Gastroesophageal sphincter (tissue), 4 donors: ENCODE measurements at regions not wholly inside any gene's neighbourhood (a gene's known extent, or its start where the extent isn't known, plus 50 kb on each side); places are given as distances from the start of the nearest gene placed in this dataset.
"Not testable (repeated sequence)": the region's sequence is repeated elsewhere in the genome, so short reads cannot be mapped to it uniquely, and the experiment has no call there.

Experiments
- ATAC-seq: fragments of 150-250 bp; one replicate; pipeline ENCODE4 v1.9.1; 2016; ENCODE audit warnings: mild to moderate bottlenecking, moderate library complexity
- H3K27ac ChIP-seq, 4 donors: fragments of 200-600 bp; sonication (generic) in 3 of 4; 1 replicate in 3 of 4; 2 replicates in 1 of 4; pipeline ENCODE4 v1.5.1; 2016 to 2019
- H3K27me3 ChIP-seq: fragments of 200-600 bp; sonication (generic); one replicate; pipeline ENCODE4 v1.5.1; 2019
- H3K36me3 ChIP-seq, 2 donors: fragments of 200-600 bp; sonication (generic); one replicate each; pipeline ENCODE4 v1.5.1; 2019; ENCODE audit warnings: control low read depth in 1 of 2
- H3K4me1 ChIP-seq, 3 donors: fragments of 200-600 bp; sonication (generic); 1 replicate in 2 of 3; 2 replicates in 1 of 3; pipeline ENCODE4 v1.5.1; 2016 to 2019; ENCODE audit warnings: control low read depth in 2 of 3
- H3K4me3 ChIP-seq, 2 donors: fragments of 200-600 bp; sonication (generic); one replicate each; pipeline ENCODE4 v1.5.1; 2019; ENCODE audit warnings: mild to moderate bottlenecking in 1 of 2, moderate library complexity in 1 of 2
- H3K9me3 ChIP-seq, 3 donors: fragments of 200-600 bp; sonication (generic); one replicate each; pipeline ENCODE4 v1.5.1; 2017 to 2019; ENCODE audit warnings: control low read depth in 2 of 3
- EP300 ChIP-seq: sonication (generic); formaldehyde crosslinking; IDR thresholded peaks from one replicate; pipeline ENCODE4 v1.6.1; 2017; ENCODE audit warnings: antibody characterized with exemption, mild to moderate bottlenecking
- POLR2A ChIP-seq, 2 donors: fragments of 450-650 bp; IDR thresholded peaks; one replicate each; pipeline ENCODE4 v1.6.1; 2017; ENCODE audit warnings: antibody characterized with exemption in 2 of 2, mild to moderate bottlenecking in 2 of 2, moderate library complexity in 1 of 2
- POLR2AphosphoS5 ChIP-seq: sonication (generic); formaldehyde crosslinking; IDR thresholded peaks from one replicate; pipeline ENCODE4 v1.6.1; 2017; ENCODE audit warnings: antibody characterized with exemption
- WGBS, 2 donors: methylation state at CpG; one replicate each; pipeline ENCODE4 v1.1.5; 2018; ENCODE audit warnings: low coverage in 1 of 2; 5-methylcytosine and 5-hydroxymethylcytosine counted together
- TF ChIP-seq, protein P1 (sequence below), 4 experiments: fragments of 200-600 bp in 2 of 4; fragments of 450-650 bp in 2 of 4; sonication (generic) in 1 of 4; IDR thresholded peaks; one replicate each; pipeline ENCODE4 v1.5.1; 2017 to 2019; ENCODE audit warnings: antibody characterized with exemption in 4 of 4, mild to moderate bottlenecking in 2 of 4, moderate library complexity in 2 of 4

DNA sequence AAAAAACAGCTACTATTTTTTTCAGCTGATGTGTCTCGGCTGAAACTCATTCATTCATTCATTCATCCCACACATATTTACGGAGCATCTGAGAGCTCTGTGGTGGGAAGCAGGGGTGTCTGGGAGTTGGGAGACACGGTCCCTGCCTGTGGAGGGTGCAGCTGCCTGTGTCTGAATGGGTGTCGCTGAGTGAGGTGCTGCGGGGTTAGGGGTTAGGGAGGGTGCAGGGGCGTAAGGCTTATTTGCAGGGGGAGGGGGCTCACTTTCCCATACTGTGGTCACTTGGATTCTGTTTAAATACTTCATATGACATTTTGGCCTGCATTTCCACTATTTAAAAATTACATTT is 89.4 kb upstream of the ASB18 start:
- H3K4me1 ChIP-seq = no peaks in the 10 kb centered on the region
- H3K27me3 ChIP-seq = peaks cover 6% of the 10 kb centered on the region
- H3K4me3 ChIP-seq = no peak overlapping the region
- H3K36me3 ChIP-seq = no peaks in the 10 kb centered on the region
- WGBS, 2 donors = 60 to 74% methylated on average over 1 to 6 of the region's 6 CpGs
- ATAC-seq = no peak
- no peaks in the 10 kb centered on the region for H3K9me3 ChIP-seq
- H3K27ac ChIP-seq = no peak overlapping the region
- TF ChIP-seq POLR2A (IDR thresholded peaks at IDR 0.05) (no peak), POLR2AphosphoS5 (no peak), EP300 (no peak)
- TF ChIP-seq, protein P1, sequence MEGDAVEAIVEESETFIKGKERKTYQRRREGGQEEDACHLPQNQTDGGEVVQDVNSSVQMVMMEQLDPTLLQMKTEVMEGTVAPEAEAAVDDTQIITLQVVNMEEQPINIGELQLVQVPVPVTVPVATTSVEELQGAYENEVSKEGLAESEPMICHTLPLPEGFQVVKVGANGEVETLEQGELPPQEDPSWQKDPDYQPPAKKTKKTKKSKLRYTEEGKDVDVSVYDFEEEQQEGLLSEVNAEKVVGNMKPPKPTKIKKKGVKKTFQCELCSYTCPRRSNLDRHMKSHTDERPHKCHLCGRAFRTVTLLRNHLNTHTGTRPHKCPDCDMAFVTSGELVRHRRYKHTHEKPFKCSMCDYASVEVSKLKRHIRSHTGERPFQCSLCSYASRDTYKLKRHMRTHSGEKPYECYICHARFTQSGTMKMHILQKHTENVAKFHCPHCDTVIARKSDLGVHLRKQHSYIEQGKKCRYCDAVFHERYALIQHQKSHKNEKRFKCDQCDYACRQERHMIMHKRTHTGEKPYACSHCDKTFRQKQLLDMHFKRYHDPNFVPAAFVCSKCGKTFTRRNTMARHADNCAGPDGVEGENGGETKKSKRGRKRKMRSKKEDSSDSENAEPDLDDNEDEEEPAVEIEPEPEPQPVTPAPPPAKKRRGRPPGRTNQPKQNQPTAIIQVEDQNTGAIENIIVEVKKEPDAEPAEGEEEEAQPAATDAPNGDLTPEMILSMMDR (IDR thresholded peaks at IDR 0.05) = no peak

DNA sequence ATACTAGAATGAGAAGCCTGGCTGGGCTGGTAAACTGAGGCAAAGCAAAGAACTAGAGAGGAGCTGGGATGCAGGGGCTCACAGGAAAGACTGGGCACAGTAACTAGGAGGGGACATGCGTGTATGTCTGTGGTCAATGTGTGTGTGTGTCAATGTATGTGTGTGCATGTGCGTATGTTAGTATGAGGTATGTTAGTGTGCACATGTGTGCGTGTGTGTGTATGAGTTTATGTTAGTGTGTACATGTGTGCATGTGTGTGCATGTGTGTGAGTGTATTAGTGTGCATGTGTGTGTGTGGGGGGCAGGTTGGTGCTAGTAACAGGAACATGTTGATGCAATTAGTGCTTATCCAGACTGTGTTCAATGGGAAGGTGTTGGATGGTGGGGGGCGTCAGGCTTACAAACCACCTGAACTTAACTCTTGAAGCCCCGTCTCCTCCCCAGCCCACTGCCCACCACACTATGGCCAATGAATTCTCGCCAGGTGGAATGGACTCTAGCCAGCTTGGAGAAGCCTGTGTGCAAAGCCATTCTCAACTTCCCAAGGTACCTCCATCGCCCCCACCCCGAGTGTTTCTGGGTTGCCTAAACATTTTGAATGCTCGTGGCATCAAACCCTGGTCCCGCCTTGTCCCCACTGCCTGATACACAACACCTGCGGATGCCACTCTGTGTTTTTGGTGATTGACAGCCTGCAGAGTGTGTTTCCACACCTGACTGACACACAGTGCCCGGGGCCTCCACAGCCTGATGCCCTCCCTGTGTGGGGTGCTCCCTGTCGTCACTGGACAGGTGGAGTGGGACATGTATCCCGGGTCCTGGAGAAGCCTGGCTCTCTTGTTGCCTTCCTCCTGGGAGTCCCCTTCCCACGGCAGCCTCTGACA is 90.1 kb upstream of the ASB18 start:
- H3K4me1 ChIP-seq = no peaks in the 10 kb centered on the region
- H3K4me3 ChIP-seq = no peak overlapping the region
- H3K27me3 ChIP-seq = peaks cover 6% of the 10 kb centered on the region
- no peak for ATAC-seq
- WGBS, 2 donors = 71 to 88% methylated on average over 4 to 13 of the region's 15 CpGs
- no peak for TF ChIP-seq POLR2AphosphoS5
- TF ChIP-seq EP300 = no peak
- TF ChIP-seq, protein P1 (IDR thresholded peaks at IDR 0.05) = no peak
- TF ChIP-seq POLR2A (IDR thresholded peaks at IDR 0.05) = no peak
- no peaks in the 10 kb centered on the region for H3K36me3 ChIP-seq
- H3K9me3 ChIP-seq = no peaks in the 10 kb centered on the region
- H3K27ac ChIP-seq = no peak overlapping the region

DNA sequence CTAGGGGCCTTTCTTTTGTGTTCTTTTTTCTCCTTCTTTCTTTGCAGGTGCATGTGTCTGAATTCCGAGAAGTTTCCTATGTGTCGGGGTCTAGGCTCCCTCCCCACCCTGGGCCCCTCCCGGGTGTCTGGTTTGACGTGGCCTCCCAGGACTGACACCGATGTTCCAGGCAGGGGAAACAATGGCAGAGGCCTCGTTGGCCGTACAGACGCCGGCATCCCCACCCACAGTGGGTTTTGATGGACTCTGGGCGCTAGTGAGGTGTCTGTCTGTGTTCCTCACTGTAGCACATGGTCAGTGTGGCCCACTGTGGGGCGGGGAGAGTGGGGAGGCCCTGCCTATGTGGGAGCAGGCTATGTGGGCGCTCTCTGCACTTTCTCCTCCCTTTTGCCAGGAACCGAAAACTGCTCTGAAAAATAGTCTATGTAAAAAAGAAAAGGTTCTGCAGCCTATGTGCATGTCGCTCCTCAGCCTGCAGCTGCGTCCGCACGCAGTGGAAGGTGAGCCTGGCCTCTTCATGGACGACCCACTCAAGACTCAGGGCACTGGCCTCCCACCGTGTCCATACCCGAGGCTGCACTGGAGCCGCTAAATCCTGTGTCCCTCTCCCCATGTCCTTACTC is 90.9 kb upstream of the ASB18 start:
- Histone ChIP-seq H3K9me3 (no peaks in the 10 kb centered on the region), H3K27me3 (peaks cover 6% of the 10 kb centered on the region), H3K36me3 (no peaks in the 10 kb centered on the region), H3K4me3 (no peak overlapping the region), H3K4me1 (peaks cover 0 to 1% (median 0%) of the 10 kb centered on the region in 3 donors), H3K27ac (no peak overlapping the region)
- WGBS, 2 donors = 60 to 88% methylated on average over 1 to 5 of the region's 21 CpGs
- TF ChIP-seq, protein P1 (IDR thresholded peaks at IDR 0.05) = no peak
- TF ChIP-seq POLR2A (IDR thresholded peaks at IDR 0.05) = no peak
- no peak for TF ChIP-seq POLR2AphosphoS5
- no peak for TF ChIP-seq EP300
- ATAC-seq = no peak

DNA sequence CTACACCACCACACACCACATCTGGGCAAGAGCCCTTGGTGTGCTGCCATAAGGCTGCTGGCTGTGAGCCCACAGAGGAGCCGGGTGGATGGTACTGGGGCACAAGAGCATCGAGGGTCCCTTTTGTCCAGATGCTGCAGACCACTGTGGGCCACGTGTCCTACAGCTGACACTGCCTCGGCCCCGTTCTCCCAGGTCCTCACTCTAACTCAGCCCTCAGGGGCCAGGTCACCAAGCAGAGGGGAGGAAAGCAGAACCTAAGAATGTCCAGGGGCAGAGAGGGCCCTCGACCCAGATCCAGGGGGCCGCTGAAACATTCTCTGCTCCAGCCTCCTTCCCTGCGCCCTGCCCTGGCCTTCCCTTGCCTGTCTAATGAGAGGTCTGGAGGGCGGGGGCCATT is 91.7 kb upstream of the ASB18 start:
- H3K27me3 ChIP-seq = peaks cover 6% of the 10 kb centered on the region
- no peak overlapping the region for H3K4me3 ChIP-seq
- peaks cover 0 to 8% (median 0%) of the 10 kb centered on the region in 3 donors for H3K4me1 ChIP-seq
- no peaks in the 10 kb centered on the region for H3K36me3 ChIP-seq
- TF ChIP-seq, protein P1 (IDR thresholded peaks at IDR 0.05) = no peak
- TF ChIP-seq POLR2A (IDR thresholded peaks at IDR 0.05) (no peak), POLR2AphosphoS5 (no peak), EP300 (no peak)
- no CpG with 5 or more reads among the region's 9 CpGs for WGBS, 2 donors
- no peak for ATAC-seq
- no peak overlapping the region for H3K27ac ChIP-seq
- H3K9me3 ChIP-seq = no peaks in the 10 kb centered on the region

DNA sequence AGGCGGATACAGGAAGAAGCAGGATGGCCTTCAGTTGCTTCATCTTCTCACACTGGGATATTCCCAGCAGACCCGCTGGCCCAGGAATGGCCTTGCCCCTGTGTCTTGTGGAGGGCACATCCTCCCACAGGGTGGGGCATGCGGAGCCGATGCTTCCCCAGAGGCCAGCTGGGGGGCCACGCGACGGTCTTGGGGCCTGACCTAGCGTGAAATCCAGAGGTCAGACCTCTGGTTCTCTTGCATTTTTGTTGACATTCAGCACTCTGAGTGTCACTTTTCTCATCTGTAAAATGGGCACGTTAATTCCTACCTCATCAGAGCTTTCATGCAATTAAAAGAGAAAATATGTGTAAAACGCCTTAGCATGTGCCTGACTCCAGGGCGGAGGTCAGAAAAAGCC is 92.1 kb upstream of the ASB18 start:
- H3K36me3 ChIP-seq, H3K27ac ChIP-seq, H3K27me3 ChIP-seq, ATAC-seq, H3K9me3 ChIP-seq, H3K4me1 ChIP-seq, H3K4me3 ChIP-seq: not testable (repeated sequence)
- 63 to 100% methylated on average over 1 of the region's 11 CpGs for WGBS, 2 donors

DNA sequence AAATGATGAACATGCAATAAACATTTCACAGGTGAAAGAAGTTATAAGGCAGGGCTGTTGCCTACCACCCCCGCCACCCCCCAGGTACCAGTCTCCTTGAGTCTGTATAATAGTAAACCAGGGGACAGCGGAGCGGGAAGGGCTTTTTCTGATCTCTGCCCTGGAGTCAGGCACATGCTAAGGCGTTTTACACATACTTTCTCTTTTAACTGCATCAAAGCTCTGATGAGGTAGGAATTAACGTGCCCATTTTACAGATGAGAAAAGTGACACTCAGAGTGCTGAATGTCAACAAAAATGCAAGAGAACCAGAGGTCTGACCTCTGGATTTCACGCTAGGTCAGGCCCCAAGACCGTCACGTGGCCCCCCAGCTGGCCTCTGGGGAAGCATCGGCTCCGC is 94.3 kb upstream of the ASB18 start:
- not testable (repeated sequence) for H3K9me3 ChIP-seq, H3K36me3 ChIP-seq, H3K4me3 ChIP-seq, H3K27me3 ChIP-seq, H3K27ac ChIP-seq, H3K4me1 ChIP-seq, ATAC-seq
- 100% methylated on average over 4 of the region's 10 CpGs; no CpG with 5 or more reads in 1 of the 2 donors for WGBS, 2 donors
